Dedifferentiated amniotic fluid mesenchymal stem cell (primary cell): ENCODE measurements at regions not wholly inside any gene's neighbourhood (a gene's known extent, or its start where the extent isn't known, plus 50 kb on each side); places are given as distances from the start of the nearest gene placed in this dataset.

Source experiments
- DNase-seq: peaks from one replicate; pipeline ENCODE4 v3.0.0-alpha.2; 2016; ENCODE audit errors: extremely low spot score

GRCh38 chr12:115259968-115260747 lies 576.2 kb upstream of the TBX3 start:
- no peak for DNase-seq

DNA sequence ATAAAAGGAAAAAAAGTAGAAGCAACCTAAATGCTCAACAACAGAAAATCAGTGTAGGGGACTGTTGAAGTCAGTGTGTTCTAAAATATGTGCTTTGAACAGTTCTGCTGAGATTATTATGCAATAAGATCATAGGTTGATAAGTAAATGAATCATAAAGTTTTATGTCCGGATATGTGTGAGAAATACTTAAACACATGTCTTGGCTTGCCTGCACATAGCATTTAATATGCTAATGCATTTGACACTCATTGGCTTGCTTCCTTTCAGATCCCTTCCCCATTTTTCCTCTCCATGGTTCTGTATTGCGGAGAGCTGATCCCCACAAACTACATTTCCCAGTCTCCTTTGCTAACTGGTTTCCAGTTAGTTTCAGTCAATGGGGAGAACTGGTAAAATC lies 573.8 kb upstream of the TBX3 start:
- no peak for DNase-seq

DNA sequence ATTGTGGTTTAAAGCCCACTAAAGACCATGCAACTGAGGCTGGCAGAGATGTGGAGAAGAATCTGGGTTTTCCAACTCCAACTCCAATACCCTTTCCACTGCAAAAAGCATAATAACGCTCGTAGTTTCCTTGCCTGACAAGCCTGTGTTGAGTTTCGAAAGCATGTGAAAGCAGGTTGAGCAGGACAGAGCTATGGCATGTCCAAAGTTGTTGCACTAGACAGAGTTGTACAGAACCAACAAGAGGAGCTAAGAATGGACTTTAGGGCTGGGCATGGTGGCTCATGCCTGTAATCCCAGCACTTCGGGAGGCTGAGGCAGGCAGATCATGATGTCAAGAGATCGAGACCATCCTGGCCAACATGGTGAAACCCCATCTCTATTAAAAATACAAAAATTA lies 572.0 kb upstream of the TBX3 start:
- DNase-seq, result no peak

DNA sequence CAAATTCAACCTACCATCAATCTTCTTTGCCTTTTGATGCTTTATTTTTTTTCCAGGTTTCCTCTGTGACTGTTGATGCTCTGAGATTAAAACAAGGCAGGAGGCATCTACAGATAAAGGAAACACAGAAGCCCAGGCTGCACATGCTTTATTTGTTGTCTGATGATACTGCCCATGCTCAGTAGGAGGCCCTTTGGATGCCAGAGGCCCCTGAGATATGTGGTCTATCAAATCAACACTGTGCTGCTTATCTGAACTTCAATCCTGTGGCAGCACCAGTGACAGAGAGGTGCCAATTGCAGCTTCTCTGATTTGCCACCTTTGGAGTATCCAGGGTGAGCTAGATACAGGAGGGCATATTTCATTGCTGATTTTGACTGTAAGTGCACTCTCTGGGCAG lies 571.3 kb upstream of the TBX3 start:
- no peak for DNase-seq

- DNase-seq, result no peak
Observed at GRCh38 chr12:115253049-115253448, 569.1 kb upstream of the TBX3 start.

DNA sequence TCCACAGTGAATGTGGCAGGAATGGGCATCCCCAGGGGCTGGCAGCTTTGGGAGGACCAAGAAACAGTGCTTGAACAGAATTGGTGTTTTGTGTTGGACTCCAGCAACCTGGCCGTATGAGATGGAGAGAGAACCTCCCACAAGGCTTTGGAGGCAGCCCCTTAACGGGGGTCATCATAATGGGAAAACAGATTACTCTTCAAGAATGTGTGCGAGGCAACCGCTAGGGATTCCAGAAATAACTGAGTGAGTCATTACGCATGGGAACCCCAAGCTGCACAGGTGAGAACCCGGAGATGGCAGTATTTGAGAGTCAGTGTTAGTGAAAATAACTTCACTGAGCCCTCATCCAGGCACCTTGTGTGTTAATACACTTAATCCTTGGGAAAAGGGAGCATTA lies 567.8 kb upstream of the TBX3 start:
- no peak for DNase-seq

- DNase-seq, result no peak
Observed at GRCh38 chr12:115249671-115250278, 565.8 kb upstream of the TBX3 start.

DNA sequence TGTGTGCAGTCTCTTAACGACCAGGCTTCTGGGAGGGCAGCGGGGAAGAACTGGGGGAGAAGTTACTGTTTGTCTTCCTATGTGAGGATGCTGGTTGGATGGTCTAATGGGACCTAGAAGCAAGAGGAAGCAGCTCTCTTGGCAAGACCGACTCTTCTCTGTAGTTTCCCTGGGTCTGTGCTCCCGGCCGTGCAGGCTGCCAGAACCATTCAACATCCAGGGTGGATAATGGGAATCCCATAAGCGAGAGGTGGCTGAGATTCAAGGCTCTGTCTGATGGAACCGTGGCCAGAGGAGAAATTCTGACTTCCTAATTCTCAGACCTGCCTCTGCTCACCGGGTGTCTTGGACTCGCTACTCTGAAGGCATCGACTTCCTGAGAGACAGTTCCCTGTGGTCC lies 561.0 kb upstream of the TBX3 start:
- DNase-seq, result no peak

DNA sequence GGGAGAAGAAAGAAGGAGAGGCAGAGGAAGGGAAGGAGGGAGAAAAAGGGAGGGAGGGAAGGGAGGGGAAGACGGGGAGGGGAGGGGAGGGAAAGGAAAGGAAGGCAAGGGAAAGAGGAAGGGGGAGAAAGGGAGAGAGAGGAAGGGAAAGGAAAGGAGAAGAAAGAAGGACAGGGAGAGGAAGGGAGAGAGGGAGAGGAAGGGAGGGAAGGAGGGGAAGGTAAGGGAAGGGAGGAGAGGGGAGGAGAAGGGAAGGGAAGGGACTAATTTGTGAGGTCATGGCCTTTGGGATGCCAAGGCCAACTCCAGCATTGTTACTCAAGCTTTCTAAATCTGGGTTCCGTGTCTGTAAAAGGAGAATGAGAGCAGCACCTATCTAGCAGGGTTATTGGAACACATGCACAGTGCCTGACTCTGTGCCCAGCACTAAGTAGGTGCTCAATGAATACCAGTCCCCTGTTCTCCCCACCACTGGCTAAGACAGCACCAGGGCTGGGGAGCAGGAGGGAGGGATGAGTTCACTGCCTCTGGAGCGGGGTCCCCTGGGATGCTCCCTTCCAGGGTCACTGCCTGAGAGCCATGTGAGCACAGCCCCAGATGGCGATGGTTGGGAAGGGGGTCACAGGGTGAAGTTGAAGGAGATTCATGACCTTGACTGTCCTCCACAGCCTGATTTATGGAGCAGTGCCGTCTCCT lies 560.1 kb upstream of the TBX3 start:
- no peak for DNase-seq

GRCh38 chr12:115240251-115240650 lies 556.3 kb upstream of the TBX3 start:
- no peak for DNase-seq

- DNase-seq, result no peak
Observed at GRCh38 chr12:115235880-115236279, 551.9 kb upstream of the TBX3 start.

DNA sequence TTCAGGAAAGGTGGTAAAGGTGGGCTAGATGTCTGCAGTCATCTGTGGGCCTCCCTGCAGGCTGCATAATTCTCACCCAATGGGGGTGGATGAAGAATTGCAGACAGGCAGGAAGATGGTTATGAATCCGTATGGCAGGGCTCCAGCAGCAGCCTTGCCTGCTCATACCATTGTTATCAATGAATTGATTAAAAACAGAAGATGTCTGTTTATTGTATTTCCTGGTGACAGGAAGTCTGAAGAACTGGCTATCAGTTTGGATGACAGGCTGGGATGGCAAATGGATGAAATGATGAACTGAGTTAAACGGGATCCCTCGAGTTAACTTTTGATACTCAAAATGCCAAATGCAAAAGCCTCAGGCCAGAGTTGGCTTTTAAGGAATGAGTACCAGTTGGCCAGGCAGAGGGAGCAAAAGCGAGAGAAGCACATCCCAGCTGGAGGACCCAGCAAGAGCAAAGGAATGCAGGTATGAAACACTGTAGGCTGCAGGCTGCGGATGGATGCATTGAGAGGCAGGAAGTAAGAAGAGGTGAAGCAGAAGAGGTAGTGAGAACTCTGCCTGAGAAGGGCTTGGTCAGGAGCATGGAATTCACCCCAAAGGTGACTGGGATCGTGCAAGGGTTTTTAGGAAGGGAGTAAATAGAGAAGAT lies 550.0 kb upstream of the TBX3 start:
- no peak for DNase-seq

- DNase-seq, result no peak
Observed at GRCh38 chr12:115232455-115233156, 548.6 kb upstream of the TBX3 start.

- DNase-seq, result no peak
Observed at GRCh38 chr12:115230606-115231005, 546.6 kb upstream of the TBX3 start.

GRCh38 chr12:115229517-115229916 lies 545.5 kb upstream of the TBX3 start:
- DNase-seq, result no peak

DNA sequence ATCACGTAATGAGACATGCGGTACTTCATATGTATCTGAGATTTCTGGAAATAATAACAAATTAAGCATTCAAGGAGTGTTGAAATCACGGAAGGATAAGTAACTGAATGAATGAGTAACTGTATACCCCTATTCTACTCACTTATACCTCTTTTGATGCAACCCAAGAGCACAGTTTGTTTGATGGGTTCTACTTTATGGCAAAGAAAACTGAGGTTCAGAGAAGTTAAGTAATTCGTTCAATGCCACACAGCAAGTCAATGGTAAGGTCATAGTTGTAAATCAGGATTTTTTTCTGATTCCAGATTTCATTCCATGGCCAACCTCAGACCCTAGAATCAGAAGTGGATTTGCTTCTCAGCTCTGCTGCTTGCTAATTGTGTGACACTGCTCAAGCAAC lies 544.5 kb upstream of the TBX3 start:
- DNase-seq, result no peak

DNA sequence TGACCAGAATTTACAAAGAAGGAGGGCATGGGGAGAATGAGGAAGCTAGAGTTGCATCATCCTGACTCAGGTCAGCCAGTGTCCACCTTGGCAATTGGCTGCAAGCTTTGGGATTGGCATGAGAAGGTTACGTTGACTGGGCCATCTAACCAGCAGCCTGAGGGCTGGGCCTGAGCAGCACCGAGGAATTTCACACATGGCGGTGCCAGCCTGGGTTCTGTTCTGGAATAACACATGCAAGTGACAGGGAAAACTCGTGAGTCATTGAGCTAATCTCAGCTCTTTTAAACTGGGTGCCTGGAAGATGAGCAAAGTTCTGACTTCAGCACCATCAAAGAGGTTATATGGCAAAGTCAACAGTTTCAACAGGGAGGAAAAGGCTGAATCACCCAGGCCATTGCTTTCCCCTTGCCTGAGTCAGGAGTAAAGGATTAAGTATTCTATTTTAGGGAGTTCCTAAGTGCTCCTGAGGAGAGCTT lies 543.2 kb upstream of the TBX3 start:
- peak; percentile 34 for DNase-seq

- no peak for DNase-seq
Observed at GRCh38 chr12:115225845-115226244, 541.9 kb upstream of the TBX3 start.

GRCh38 chr12:115223991-115224390 lies 540.0 kb upstream of the TBX3 start:
- DNase-seq, result no peak

DNA sequence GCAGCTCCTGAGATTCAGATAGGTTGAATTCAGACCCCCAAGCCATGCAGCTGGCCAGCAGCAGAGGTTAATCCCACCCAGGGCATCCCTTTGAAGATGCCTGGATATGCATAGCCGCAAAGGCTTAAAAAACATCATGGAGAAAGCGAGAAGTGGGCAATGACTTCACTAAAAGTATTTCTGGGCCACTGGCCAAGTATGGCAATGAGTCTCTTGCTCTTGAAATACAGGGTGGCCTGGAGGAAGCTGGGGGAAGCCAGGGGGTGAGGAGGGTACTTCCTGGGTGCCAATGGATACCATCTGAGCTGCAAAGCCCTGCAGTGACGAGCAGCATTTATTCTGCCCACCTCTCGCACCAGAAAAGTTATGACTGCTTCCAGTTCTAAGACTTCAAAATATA lies 539.3 kb upstream of the TBX3 start:
- DNase-seq, result peak; percentile 72

DNA sequence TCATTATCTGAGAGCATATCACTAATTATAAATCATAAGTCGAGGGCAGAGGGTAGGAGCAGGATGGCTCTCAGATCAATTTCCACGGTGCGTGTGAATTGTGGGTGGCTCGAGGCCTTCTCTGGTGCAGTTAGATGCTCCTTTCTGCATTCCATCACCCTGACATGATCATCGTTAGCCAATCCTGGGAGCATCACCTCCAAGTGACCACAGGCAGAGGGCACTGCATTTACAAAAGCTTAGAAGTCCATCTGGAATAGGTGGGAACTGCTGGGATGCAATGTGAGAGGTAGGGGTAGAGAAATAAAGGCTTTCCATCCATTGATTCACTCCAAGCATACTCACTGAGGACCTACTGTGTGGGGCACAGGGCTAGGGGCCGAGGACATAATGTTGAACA lies 538.2 kb upstream of the TBX3 start:
- no peak for DNase-seq

GRCh38 chr12:115216301-115216700 lies 532.3 kb upstream of the TBX3 start:
- DNase-seq, result no peak
